Cardiac muscle cell (in vitro differentiated cells and primary cell): ENCODE measurements at regions not wholly inside any gene's neighbourhood (a gene's known extent, or its start where the extent isn't known, plus 50 kb on each side); places are given as distances from the start of the nearest gene placed in this dataset.

Experiments
- DNase-seq, 2 donors: peaks; one replicate each; pipeline versions ENCODE4 v3.0.0 to v3.0.0-alpha.2; 2010 to 2017; ENCODE audit warnings: low read depth in 1 of 2, low spot score in 1 of 2
- H3K27ac ChIP-seq: fragments of 200-600 bp; sonication (generic); 2 replicates; pipeline ENCODE4 v1.5.1; 2016
- H3K27me3 ChIP-seq: fragments of 200-600 bp; sonication (generic); 2 replicates; pipeline ENCODE4 v1.6.0; 2016; ENCODE audit warnings: control low read depth
- H3K36me3 ChIP-seq: fragments of 200-600 bp; sonication (generic); 2 replicates; pipeline ENCODE4 v1.5.1; 2016; ENCODE audit warnings: control low read depth
- H3K4me1 ChIP-seq: fragments of 200-600 bp; sonication (generic); 2 replicates; pipeline ENCODE4 v1.8.1; 2017; ENCODE audit warnings: low read depth, mild to moderate bottlenecking, mixed run types
- H3K4me3 ChIP-seq: fragments of 200-600 bp; sonication (generic); 2 replicates; pipeline ENCODE4 v1.5.1; 2016; ENCODE audit warnings: mild to moderate bottlenecking
- H3K9me3 ChIP-seq: fragments of 200-600 bp; sonication (generic); 2 replicates; pipeline ENCODE4 v1.5.1; 2017; ENCODE audit warnings: low read depth, mild to moderate bottlenecking, control low read depth
- TF ChIP-seq, protein P1 (sequence below): IDR thresholded peaks from 2 replicates; pipeline ENCODE4 v1.5.1; 2012; ENCODE audit warnings: low read depth, mild to moderate bottlenecking, low read length

DNA sequence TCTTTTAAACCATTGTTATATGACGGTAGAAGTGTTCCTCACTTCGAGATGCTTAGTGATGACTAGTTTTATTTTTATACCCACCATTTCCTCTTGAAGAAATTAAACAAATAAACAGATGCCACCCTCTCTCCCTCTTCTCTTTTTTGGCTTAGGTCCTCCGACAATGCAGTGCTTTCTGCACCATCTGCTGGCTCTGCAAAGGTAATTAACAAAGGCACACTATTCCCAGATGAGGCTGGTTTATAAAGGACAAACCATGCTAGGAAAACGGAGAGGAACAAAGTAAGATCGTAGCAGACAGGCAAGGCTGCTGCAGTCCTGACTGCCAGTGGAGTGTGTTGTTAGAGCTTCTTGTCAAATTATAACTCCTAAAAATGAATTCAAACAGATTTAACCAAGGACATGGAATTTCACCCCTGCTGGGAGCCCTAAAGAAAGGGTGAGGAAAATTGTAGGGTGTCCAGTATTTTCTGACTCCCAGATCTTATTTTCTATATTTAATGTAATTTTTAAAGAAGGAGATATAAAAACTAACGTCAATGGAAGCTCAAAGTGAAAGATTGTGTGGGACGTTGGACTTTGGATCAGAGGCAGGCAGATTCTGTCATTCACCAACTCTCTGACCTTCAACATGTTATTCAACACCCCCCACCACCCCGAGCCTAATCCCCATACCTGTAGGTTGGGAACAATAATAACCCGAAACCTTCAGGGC, 142.1 kb downstream of the CPEB2 start:
- peaks cover 21% of the 10 kb centered on the region for H3K4me1 ChIP-seq
- no peak overlapping the region for H3K27ac ChIP-seq
- no peaks in the 10 kb centered on the region for H3K27me3 ChIP-seq
- TF ChIP-seq, protein P1, sequence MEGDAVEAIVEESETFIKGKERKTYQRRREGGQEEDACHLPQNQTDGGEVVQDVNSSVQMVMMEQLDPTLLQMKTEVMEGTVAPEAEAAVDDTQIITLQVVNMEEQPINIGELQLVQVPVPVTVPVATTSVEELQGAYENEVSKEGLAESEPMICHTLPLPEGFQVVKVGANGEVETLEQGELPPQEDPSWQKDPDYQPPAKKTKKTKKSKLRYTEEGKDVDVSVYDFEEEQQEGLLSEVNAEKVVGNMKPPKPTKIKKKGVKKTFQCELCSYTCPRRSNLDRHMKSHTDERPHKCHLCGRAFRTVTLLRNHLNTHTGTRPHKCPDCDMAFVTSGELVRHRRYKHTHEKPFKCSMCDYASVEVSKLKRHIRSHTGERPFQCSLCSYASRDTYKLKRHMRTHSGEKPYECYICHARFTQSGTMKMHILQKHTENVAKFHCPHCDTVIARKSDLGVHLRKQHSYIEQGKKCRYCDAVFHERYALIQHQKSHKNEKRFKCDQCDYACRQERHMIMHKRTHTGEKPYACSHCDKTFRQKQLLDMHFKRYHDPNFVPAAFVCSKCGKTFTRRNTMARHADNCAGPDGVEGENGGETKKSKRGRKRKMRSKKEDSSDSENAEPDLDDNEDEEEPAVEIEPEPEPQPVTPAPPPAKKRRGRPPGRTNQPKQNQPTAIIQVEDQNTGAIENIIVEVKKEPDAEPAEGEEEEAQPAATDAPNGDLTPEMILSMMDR: no peak
- H3K9me3 ChIP-seq: no peaks in the 10 kb centered on the region
- H3K4me3 ChIP-seq: no peak overlapping the region
- no peak for DNase-seq
- H3K36me3 ChIP-seq: no peaks in the 10 kb centered on the region

DNA sequence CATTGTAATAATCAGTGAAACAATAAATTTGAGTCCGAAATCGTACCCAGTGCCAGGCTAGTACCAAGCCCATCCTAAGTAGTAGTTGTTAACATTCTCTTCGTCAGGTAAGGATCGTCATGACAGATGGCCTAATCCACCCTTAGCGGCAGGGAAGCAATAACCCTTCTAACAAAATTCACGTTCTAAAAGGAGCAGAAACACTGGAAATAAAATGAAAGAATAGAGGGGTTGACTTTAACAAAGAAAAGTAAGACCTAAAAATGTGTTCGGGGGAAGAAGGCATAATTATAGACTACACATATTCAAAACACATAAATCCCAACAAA, 142.7 kb downstream of the CPEB2 start:
- H3K36me3 ChIP-seq: no peaks in the 10 kb centered on the region
- TF ChIP-seq, protein P1: no peak
- no peaks in the 10 kb centered on the region for H3K27me3 ChIP-seq
- no peak overlapping the region for H3K27ac ChIP-seq
- H3K4me3 ChIP-seq: no peak overlapping the region
- DNase-seq: no peak
- H3K9me3 ChIP-seq: no peaks in the 10 kb centered on the region
- H3K4me1 ChIP-seq: peaks cover 25% of the 10 kb centered on the region

DNA sequence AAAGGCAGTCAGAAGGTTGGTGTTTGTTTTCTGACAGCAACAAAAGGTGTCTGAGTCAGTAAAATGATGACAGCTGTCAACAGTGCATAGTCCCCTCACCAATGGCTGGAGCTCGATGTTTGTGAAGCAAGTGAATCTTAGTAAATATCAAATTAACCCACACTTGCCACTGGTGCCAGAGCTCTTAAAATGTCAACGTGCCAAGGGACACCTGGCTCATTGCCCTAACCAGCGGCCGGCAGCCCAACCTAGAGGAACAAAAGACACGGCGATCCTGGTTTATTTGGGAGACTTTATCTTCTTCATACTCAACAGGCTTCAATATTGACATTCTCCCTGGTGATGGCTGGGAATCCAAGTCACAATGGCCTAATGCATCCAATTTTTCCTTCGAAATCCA, 143.4 kb downstream of the CPEB2 start:
- DNase-seq: no peak
- no peak overlapping the region for H3K4me3 ChIP-seq
- peaks cover 25% of the 10 kb centered on the region for H3K4me1 ChIP-seq
- H3K27ac ChIP-seq: no peak overlapping the region
- no peaks in the 10 kb centered on the region for H3K9me3 ChIP-seq
- TF ChIP-seq, protein P1: no peak
- H3K27me3 ChIP-seq: no peaks in the 10 kb centered on the region
- no peaks in the 10 kb centered on the region for H3K36me3 ChIP-seq

DNA sequence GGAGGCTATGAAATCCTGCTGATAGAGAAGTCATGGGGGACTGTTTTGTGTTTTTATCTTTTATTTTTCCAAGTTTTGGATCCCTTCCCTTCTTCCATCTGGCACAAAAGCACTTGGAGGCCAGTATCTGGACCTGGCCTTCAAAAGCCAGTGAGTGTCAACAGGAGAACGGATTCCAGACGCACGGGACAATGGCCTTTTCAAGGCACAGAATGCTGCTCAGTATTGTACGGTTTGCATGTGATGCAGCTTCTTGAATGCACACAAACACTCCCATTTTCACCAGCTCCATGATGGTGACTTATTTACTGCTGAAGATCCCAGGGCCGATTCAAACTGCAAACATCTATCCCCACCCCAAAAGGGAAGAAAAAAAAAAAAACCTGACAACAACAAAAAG, 145.4 kb downstream of the CPEB2 start:
- Histone ChIP-seq H3K27me3 (no peaks in the 10 kb centered on the region), H3K9me3 (no peaks in the 10 kb centered on the region)

DNA sequence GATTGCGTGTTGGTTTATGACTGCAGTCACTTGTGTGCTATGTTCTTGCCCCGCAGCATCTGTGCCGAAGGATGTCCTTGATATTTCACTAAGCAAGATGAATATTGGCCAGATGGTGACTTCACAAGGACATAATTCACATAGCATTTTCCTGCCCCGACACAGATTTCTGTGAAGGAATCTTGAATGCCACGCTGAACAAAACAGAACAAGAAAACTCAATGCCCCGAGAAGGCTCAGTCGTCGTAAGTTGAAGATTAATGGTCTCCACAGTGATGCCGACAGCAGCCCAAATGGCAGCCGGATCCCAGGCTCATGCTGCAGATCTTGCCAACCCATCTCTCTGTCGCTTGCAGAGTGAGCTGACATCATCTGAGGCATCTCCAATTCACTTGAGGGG, 145.9 kb downstream of the CPEB2 start:
- H3K4me3 ChIP-seq: no peak overlapping the region
- no peaks in the 10 kb centered on the region for H3K36me3 ChIP-seq
- no peaks in the 10 kb centered on the region for H3K9me3 ChIP-seq
- peaks cover 25% of the 10 kb centered on the region for H3K4me1 ChIP-seq
- no peaks in the 10 kb centered on the region for H3K27me3 ChIP-seq
- DNase-seq: no peak
- TF ChIP-seq, protein P1: no peak
- H3K27ac ChIP-seq: peak overlapping the region; percentile 82

More for the DNA sequence above, 145.4 kb downstream of the CPEB2 start:
- Histone ChIP-seq H3K27ac (peak overlapping the region; percentile 42), H3K4me1 (peaks cover 25% of the 10 kb centered on the region), H3K4me3 (no peak overlapping the region), H3K36me3 (no peaks in the 10 kb centered on the region)
- TF ChIP-seq, protein P1: no peak
- peak; percentile 38 to 69 for DNase-seq
